ENCODE measurements at regions not wholly inside any gene's neighbourhood (a gene's known extent, or its start where the extent isn't known, plus 50 kb on each side); places are given as distances from the start of the nearest gene placed in this dataset.
"Not testable (repeated sequence)": the region's sequence is repeated elsewhere in the genome, so short reads cannot be mapped to it uniquely, and the experiment has no call there.

- H3K9me3 ChIP-seq = no peaks in the 10 kb centered on the region
- no peaks in the 10 kb centered on the region for H3K27me3 ChIP-seq
- H3K4me1 ChIP-seq = peaks cover 0 to 27% (median 12%) of the 10 kb centered on the region in 3 donors
- H3K4me3 ChIP-seq = no peak overlapping the region
- no peak overlapping the region for H3K27ac ChIP-seq
- WGBS, 2 donors (ENCODE audit: low coverage in 1 of 2) = 83 to 94% methylated on average over 2 of the region's 2 CpGs
- TF ChIP-seq EP300 (IDR thresholded peaks at IDR 0.05) = no peak
- no peak for TF ChIP-seq POLR2AphosphoS5 (IDR thresholded peaks at IDR 0.05)
- no peak for TF ChIP-seq POLR2A (IDR thresholded peaks at IDR 0.05)
- no peak for TF ChIP-seq CTCF (IDR thresholded peaks at IDR 0.05)
- H3K36me3 ChIP-seq = no peaks in the 10 kb centered on the region
- ATAC-seq = no peak
Measured at GRCh38 chr6:18047406-18047805, 60.0 kb upstream of the KIF13A start.

DNA sequence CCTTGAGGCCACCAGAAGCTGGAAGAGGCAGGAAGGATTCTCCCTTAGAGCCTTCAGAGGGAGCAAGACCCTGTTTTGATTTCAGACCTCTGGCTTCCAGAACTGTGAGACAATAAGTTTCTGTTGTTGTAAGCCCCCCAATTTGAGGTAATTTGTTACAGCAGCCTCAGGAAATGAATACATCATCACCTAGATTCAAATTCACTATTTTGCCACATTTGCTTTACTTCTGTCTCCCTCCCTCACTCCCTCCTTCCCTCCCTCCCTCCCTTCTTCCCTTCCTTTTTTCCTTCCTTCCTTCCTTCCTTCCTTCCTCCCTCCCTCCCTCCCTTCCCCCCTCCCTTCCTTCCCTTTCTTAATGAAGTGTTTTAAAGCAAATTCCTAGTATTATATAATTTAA, 58.1 kb upstream of the KIF13A start:
- Histone ChIP-seq H3K4me1 (peaks cover 0 to 42% (median 13%) of the 10 kb centered on the region in 3 donors), H3K4me3 (no peak overlapping the region), H3K9me3 (no peaks in the 10 kb centered on the region), H3K27me3 (no peaks in the 10 kb centered on the region), H3K27ac (no peak overlapping the region), H3K36me3 (no peaks in the 10 kb centered on the region)
- ATAC-seq = no peak
- TF ChIP-seq EP300 (IDR thresholded peaks at IDR 0.05) (no peak), POLR2AphosphoS5 (IDR thresholded peaks at IDR 0.05) (no peak), CTCF (IDR thresholded peaks at IDR 0.05) (no peak), POLR2A (IDR thresholded peaks at IDR 0.05) (no peak)

DNA sequence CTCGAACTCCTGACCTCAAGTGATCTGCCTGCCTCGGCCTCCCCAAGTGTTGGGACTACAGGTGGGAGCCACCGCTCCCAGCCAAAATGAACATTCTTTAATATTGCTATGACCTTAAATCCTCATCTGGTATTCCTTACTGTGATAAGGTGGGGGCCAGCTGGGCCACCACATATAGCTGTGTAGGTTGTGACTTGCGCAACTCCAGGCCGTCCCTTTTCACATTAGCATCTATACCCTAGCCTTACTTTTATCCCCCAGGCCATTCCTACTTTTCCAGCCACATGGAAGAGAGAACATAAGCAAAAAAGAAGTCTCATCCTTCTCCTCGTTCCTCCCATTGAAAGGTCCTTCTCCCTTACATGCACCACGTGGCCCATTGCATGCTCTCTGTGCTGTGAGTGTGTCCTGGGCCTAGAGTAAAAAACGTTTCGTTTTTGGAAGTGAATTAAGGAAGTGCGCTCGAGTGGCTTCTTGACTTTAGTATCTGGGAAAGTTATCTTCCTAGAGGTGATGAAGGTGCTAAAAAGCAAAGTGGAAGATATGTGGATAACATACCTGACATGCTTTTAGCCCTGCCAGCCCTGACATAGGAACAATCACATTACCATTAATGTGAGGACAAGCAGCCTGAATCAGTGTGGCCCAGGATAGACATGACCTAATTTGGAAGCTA, 56.8 kb upstream of the KIF13A start:
- TF ChIP-seq POLR2A (IDR thresholded peaks at IDR 0.05) (no peak), CTCF (IDR thresholded peaks at IDR 0.05) (no peak), POLR2AphosphoS5 (IDR thresholded peaks at IDR 0.05) (no peak), EP300 (IDR thresholded peaks at IDR 0.05) (no peak)
- peak overlapping the region in 3 of 4 donors; percentile 12 to 74 (median 74) for H3K27ac ChIP-seq

DNA sequence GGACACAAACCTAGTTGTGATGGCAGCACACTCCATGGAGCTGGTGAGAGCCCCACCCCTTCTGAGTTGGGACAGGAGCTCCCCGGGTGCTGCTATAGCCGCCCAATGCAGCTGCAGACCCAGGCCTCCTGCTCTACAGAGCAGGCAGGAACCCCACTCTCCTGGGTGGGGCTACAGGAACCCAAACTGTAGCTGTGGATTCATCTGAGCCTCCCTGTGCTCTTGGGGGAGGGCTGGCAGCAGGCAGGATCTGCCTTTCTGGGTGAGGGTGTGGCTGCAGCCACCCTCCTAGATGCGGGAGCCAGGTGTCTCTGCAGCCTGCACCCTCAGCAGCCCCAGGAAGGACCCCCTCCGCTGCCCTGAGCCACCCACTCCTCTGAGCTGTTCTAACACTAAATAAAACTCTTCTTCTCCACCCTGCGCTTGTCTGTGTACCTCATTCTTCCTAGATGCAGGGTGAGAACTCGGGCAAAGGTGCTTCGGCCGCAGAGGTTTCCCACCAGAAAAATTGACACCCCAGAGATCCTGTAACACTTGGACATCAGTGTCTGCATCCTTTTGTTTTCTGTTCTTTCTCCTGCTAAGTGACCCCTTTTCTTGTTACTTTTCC, 55.2 kb upstream of the KIF13A start:
- ATAC-seq = peak; percentile 11
- H3K4me1 ChIP-seq = peaks cover 0 to 42% (median 13%) of the 10 kb centered on the region in 3 donors
- H3K36me3 ChIP-seq = no peaks in the 10 kb centered on the region
- no peaks in the 10 kb centered on the region for H3K27me3 ChIP-seq
- TF ChIP-seq POLR2AphosphoS5 (IDR thresholded peaks at IDR 0.05) (no peak), POLR2A (IDR thresholded peaks at IDR 0.05) (no peak), CTCF (IDR thresholded peaks at IDR 0.05) (no peak), EP300 (IDR thresholded peaks at IDR 0.05) (no peak)
- WGBS, 2 donors (ENCODE audit: low coverage in 1 of 2) = 80 to 84% methylated on average over 1 to 4 of the region's 8 CpGs
- H3K4me3 ChIP-seq = no peak overlapping the region
- no peaks in the 10 kb centered on the region for H3K9me3 ChIP-seq
- H3K27ac ChIP-seq = peak overlapping the region in 3 of 4 donors; percentile 72 to 74 (median 74)

More for the DNA sequence above, 56.8 kb upstream of the KIF13A start:
- no peaks in the 10 kb centered on the region for H3K9me3 ChIP-seq
- no peak for ATAC-seq
- peaks cover 0 to 42% (median 13%) of the 10 kb centered on the region in 3 donors for H3K4me1 ChIP-seq
- H3K36me3 ChIP-seq = no peaks in the 10 kb centered on the region
- no peaks in the 10 kb centered on the region for H3K27me3 ChIP-seq
- WGBS, 2 donors (ENCODE audit: low coverage in 1 of 2) = 85% methylated on average over 6 to 11 of the region's 11 CpGs
- no peak overlapping the region for H3K4me3 ChIP-seq

- TF ChIP-seq POLR2AphosphoS5 (IDR thresholded peaks at IDR 0.05) (no peak), CTCF (IDR thresholded peaks at IDR 0.05) (no peak), EP300 (IDR thresholded peaks at IDR 0.05) (no peak)
- WGBS, 2 donors (ENCODE audit: low coverage in 1 of 2) = 87 to 88% methylated on average over 3 of the region's 3 CpGs
- ATAC-seq = no peak
- no peaks in the 10 kb centered on the region for H3K27me3 ChIP-seq
- no peaks in the 10 kb centered on the region for H3K9me3 ChIP-seq
- H3K4me1 ChIP-seq = peaks cover 0 to 36% (median 13%) of the 10 kb centered on the region in 3 donors
- H3K27ac ChIP-seq = no peak overlapping the region
- no peaks in the 10 kb centered on the region for H3K36me3 ChIP-seq
- H3K4me3 ChIP-seq = no peak overlapping the region
Measured at GRCh38 chr6:18039481-18039880, 52.0 kb upstream of the KIF13A start.

DNA sequence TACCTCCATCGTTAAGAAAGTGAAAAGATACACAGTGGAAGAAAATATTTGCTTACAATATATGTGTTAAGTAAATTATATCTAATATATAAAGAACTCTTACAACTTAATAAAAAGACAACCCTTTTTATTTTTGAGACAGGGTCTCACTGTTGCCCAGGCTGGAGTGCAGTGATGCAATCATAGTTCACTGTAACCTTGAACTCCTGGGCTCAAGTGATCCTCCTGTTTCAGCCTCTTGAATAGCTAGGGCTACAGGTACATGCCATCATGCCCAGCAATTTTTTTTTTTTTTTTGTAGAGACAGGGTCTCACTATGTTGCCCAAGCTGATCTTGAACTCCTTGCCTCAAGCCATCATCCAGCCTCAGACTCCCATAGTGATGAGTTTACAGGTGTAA, 50.8 kb upstream of the KIF13A start:
- H3K27me3 ChIP-seq, H3K4me3 ChIP-seq, ATAC-seq, H3K9me3 ChIP-seq, H3K27ac ChIP-seq, H3K36me3 ChIP-seq: not testable (repeated sequence)
- H3K4me1 ChIP-seq = peaks cover 0 to 24% (median 9%) of the 10 kb centered on the region in 3 donors
- WGBS, 2 donors (ENCODE audit: low coverage in 1 of 2) = 80 to 88% methylated on average over 1 of the region's 1 CpG

Measured in gastroesophageal sphincter (tissue), 4 donors.